ENCODE measurements at regions not wholly inside any gene's neighbourhood (a gene's known extent, or its start where the extent isn't known, plus 50 kb on each side); places are given as distances from the start of the nearest gene placed in this dataset.

GRCh38 chr2:190800528-190800927 is 80.1 kb upstream of the GLS start:
- TF ChIP-seq, protein P1, sequence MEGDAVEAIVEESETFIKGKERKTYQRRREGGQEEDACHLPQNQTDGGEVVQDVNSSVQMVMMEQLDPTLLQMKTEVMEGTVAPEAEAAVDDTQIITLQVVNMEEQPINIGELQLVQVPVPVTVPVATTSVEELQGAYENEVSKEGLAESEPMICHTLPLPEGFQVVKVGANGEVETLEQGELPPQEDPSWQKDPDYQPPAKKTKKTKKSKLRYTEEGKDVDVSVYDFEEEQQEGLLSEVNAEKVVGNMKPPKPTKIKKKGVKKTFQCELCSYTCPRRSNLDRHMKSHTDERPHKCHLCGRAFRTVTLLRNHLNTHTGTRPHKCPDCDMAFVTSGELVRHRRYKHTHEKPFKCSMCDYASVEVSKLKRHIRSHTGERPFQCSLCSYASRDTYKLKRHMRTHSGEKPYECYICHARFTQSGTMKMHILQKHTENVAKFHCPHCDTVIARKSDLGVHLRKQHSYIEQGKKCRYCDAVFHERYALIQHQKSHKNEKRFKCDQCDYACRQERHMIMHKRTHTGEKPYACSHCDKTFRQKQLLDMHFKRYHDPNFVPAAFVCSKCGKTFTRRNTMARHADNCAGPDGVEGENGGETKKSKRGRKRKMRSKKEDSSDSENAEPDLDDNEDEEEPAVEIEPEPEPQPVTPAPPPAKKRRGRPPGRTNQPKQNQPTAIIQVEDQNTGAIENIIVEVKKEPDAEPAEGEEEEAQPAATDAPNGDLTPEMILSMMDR (IDR thresholded peaks at IDR 0.05; ENCODE audit: low read depth, low read length) = no peak
- TF ChIP-seq POLR2A (IDR thresholded peaks at IDR 0.05; ENCODE audit: extremely low read depth, insufficient read length) (no peak), MYC (IDR thresholded peaks at IDR 0.05; ENCODE audit: low read depth, low read length) (no peak)
- TF ChIP-seq, protein P2, sequence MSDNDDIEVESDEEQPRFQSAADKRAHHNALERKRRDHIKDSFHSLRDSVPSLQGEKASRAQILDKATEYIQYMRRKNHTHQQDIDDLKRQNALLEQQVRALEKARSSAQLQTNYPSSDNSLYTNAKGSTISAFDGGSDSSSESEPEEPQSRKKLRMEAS (IDR thresholded peaks at IDR 0.05; ENCODE audit: low read depth, low read length) = no peak

Measured in NB4 (cell line).